ENCODE measurements at regions not wholly inside any gene's neighbourhood (a gene's known extent, or its start where the extent isn't known, plus 50 kb on each side); places are given as distances from the start of the nearest gene placed in this dataset.
"Not testable (repeated sequence)": the region's sequence is repeated elsewhere in the genome, so short reads cannot be mapped to it uniquely, and the experiment has no call there.

DNA sequence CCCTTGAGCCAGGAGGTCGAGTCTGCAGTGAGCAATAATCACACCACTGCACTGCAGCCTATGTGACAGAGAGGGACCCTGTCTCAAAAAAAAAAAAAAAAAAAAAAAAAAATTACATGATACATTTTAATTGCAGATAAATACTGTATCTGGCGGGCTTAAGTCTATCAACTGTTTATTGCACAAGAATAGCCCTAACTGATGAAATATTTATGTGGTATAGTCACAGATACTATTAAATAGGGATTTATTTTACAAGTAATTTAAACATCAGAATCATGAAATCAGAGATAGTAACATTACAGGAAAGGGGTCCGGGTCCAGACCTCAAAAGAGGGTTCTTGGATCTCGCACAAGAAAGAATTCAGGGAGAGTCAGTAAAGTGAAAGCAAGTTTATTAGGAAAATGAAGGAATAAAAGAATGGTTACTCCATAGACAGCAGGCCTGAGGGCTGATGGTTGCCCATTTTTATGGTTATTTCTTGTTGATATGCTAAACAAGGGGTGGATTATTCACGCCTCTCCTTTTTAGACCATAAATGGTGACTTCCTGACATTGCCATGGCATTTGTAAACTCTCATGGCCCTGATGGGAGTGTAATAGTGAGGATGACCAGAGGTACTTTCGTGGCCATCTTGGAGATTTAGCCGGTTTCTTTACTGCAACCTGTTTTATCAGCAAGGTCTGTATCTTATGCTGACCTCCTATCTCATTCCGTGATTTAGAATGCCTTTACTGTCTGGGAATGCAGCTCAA lies 166.6 kb downstream of the PMAIP1 start:
- Histone ChIP-seq H3K9me3 (ENCODE audit: control insufficient read depth in 4 of 4, insufficient read depth in 3 of 4, low read length in 3 of 4) (no peaks in the 10 kb centered on the region), H3K4me3 (no peak overlapping the region), H3K27ac (ENCODE audit: low read depth in 1 of 2, low read length in 1 of 2) (no peak overlapping the region), H3K36me3 (ENCODE audit: control insufficient read depth in 4 of 4, insufficient read depth in 4 of 4, low read length in 4 of 4) (no peaks in the 10 kb centered on the region), H3K27me3 (ENCODE audit: control insufficient read depth in 3 of 3, insufficient read depth in 3 of 3, low read length in 2 of 3) (no peaks in the 10 kb centered on the region), H3K4me1 (ENCODE audit: control insufficient read depth in 5 of 5, insufficient read depth in 5 of 5, low read length in 5 of 5) (peaks cover 0 to 3% (median 0%) of the 10 kb centered on the region in 5 donors), H3K9ac (ENCODE audit: insufficient read depth in 1 of 2, low read length in 2 of 2) (no peak overlapping the region)
- WGBS, 2 donors, result 71 to 76% methylated on average over 8 of the region's 8 CpGs
- TF ChIP-seq, protein P1, sequence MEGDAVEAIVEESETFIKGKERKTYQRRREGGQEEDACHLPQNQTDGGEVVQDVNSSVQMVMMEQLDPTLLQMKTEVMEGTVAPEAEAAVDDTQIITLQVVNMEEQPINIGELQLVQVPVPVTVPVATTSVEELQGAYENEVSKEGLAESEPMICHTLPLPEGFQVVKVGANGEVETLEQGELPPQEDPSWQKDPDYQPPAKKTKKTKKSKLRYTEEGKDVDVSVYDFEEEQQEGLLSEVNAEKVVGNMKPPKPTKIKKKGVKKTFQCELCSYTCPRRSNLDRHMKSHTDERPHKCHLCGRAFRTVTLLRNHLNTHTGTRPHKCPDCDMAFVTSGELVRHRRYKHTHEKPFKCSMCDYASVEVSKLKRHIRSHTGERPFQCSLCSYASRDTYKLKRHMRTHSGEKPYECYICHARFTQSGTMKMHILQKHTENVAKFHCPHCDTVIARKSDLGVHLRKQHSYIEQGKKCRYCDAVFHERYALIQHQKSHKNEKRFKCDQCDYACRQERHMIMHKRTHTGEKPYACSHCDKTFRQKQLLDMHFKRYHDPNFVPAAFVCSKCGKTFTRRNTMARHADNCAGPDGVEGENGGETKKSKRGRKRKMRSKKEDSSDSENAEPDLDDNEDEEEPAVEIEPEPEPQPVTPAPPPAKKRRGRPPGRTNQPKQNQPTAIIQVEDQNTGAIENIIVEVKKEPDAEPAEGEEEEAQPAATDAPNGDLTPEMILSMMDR (IDR thresholded peaks at IDR 0.05; ENCODE audit: control extremely low read depth, extremely low read depth), result no peak
- no peak for ATAC-seq (ENCODE audit: insufficient read depth, low FRiP score)
- DNase-seq, result peak in 2 of 3 donors; percentile 21 to 54

DNA sequence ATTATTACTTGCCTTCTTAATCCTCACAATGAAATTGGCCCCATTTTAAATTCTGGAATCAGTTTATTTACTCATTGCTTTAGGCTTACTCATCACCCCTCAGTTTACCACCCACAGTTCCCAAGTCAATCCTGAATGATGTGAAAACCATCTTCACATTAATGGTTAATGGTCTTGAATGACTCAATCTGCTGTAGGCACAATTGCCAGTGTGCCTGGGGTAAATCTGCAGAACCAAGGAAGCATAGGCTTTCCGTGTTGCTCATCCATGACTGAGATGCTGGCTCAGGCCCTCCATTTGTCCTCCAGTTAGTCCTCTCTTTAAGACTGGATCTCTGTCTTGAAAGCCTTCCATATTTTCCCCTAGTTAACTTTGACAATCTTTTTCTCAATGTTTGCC lies 164.5 kb downstream of the PMAIP1 start:
- DNase-seq, result no peak
- no peak for ATAC-seq (ENCODE audit: insufficient read depth, low FRiP score)
- H3K36me3 ChIP-seq (ENCODE audit: control insufficient read depth in 4 of 4, insufficient read depth in 4 of 4, low read length in 4 of 4), result no peaks in the 10 kb centered on the region
- TF ChIP-seq, protein P1 (IDR thresholded peaks at IDR 0.05; ENCODE audit: control extremely low read depth, extremely low read depth), result no peak
- WGBS, 2 donors, result 79 to 89% methylated on average over 1 of the region's 1 CpG
- no peak overlapping the region for H3K9ac ChIP-seq (ENCODE audit: insufficient read depth in 1 of 2, low read length in 2 of 2)
- no peaks in the 10 kb centered on the region for H3K27me3 ChIP-seq (ENCODE audit: control insufficient read depth in 3 of 3, insufficient read depth in 3 of 3, low read length in 2 of 3)
- H3K27ac ChIP-seq (ENCODE audit: low read depth in 1 of 2, low read length in 1 of 2), result no peak overlapping the region
- no peak overlapping the region for H3K4me3 ChIP-seq
- peaks cover 0 to 3% (median 0%) of the 10 kb centered on the region in 5 donors for H3K4me1 ChIP-seq (ENCODE audit: control insufficient read depth in 5 of 5, insufficient read depth in 5 of 5, low read length in 5 of 5)
- H3K9me3 ChIP-seq (ENCODE audit: control insufficient read depth in 4 of 4, insufficient read depth in 3 of 4, low read length in 3 of 4), result no peaks in the 10 kb centered on the region

DNA sequence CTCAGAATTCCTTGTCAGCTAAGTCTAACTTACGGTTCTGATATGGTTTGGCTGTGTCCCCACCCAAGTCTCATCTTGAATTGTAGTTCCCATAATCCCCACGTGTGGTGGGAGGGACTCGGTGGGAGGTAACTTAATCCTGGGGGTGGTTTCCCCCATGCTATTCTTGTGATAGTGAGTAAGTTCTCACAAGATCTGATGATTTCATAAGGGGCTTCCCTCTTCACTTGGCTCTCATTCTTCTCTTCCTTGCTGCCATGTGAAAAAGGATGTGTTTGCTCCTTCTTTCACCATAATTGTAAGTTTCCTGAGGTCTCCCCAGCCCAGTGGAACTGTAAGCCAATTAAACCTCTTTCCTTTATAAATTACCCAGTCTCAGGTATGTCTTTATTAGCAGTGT lies 163.0 kb downstream of the PMAIP1 start:
- not testable (repeated sequence) for H3K9me3 ChIP-seq (ENCODE audit: control insufficient read depth in 4 of 4, insufficient read depth in 3 of 4, low read length in 3 of 4); ATAC-seq (ENCODE audit: insufficient read depth, low FRiP score); H3K27me3 ChIP-seq (ENCODE audit: control insufficient read depth in 3 of 3, insufficient read depth in 3 of 3, low read length in 2 of 3); H3K27ac ChIP-seq (ENCODE audit: low read depth in 1 of 2, low read length in 1 of 2); H3K4me3 ChIP-seq; H3K4me1 ChIP-seq (ENCODE audit: control insufficient read depth in 5 of 5, insufficient read depth in 5 of 5, low read length in 5 of 5); H3K36me3 ChIP-seq (ENCODE audit: control insufficient read depth in 4 of 4, insufficient read depth in 4 of 4, low read length in 4 of 4); H3K9ac ChIP-seq (ENCODE audit: insufficient read depth in 1 of 2, low read length in 2 of 2); DNase-seq
- 57 to 78% methylated on average over 3 of the region's 3 CpGs for whole genome bisulfite sequencing, 2 donors

DNA sequence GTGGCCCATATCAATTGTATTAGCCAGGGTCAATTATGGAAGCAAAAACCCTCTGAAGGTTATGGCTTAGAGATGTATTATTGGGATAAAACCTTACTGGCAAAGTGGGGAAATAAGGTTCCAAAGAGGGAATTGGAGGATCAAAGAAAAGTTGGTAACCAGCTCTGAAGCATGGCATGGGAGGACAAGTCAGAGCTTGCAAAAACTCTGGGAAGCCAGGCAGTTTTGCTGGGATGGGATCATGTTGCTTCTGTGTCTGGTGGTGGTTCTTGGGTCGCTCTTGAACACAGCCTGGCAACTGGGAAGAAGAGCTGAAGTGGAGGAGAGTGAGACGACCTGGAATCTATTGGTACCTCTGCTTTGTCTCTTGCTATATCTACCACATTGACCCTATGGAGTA lies 162.6 kb downstream of the PMAIP1 start:
- ATAC-seq (ENCODE audit: insufficient read depth, low FRiP score) (no peak), DNase-seq (no peak)
- H3K27ac ChIP-seq (ENCODE audit: low read depth in 1 of 2, low read length in 1 of 2), result no peak overlapping the region
- TF ChIP-seq, protein P1 (IDR thresholded peaks at IDR 0.05; ENCODE audit: control extremely low read depth, extremely low read depth), result no peak
- H3K9ac ChIP-seq (ENCODE audit: insufficient read depth in 1 of 2, low read length in 2 of 2), result no peak overlapping the region
- no peaks in the 10 kb centered on the region for H3K27me3 ChIP-seq (ENCODE audit: control insufficient read depth in 3 of 3, insufficient read depth in 3 of 3, low read length in 2 of 3)
- no peak overlapping the region for H3K4me3 ChIP-seq
- 72 to 85% methylated on average over 2 of the region's 2 CpGs for WGBS, 2 donors
- no peaks in the 10 kb centered on the region for H3K9me3 ChIP-seq (ENCODE audit: control insufficient read depth in 4 of 4, insufficient read depth in 3 of 4, low read length in 3 of 4)
- H3K4me1 ChIP-seq (ENCODE audit: control insufficient read depth in 5 of 5, insufficient read depth in 5 of 5, low read length in 5 of 5), result peaks cover 0 to under 1% (median 0%) of the 10 kb centered on the region in 5 donors
- H3K36me3 ChIP-seq (ENCODE audit: control insufficient read depth in 4 of 4, insufficient read depth in 4 of 4, low read length in 4 of 4), result no peaks in the 10 kb centered on the region
